Endothelial cell (in vitro differentiated cells): ENCODE measurements at regions not wholly inside any gene's neighbourhood (a gene's known extent, or its start where the extent isn't known, plus 50 kb on each side); places are given as distances from the start of the nearest gene placed in this dataset.

Experiments used
- DNase-seq: peaks from one replicate; pipeline ENCODE4 v3.0.0; 2021; ENCODE audit warnings: low spot score
- H3K27ac Mint-ChIP-seq: one replicate; pipeline ENCODE4 v1.8.0; 2021; ENCODE audit warnings: mixed read lengths, inconsistent platforms; ENCODE audit not compliant: unreplicated experiment
- H3K27me3 Mint-ChIP-seq: one replicate; pipeline ENCODE4 v1.8.0; 2021; ENCODE audit warnings: mild to moderate bottlenecking, moderate library complexity, mixed read lengths, inconsistent platforms; ENCODE audit not compliant: unreplicated experiment
- H3K36me3 Mint-ChIP-seq: one replicate; pipeline ENCODE4 v1.8.0; 2021; ENCODE audit warnings: mild to moderate bottlenecking, low read depth, mixed read lengths, inconsistent platforms; ENCODE audit not compliant: unreplicated experiment
- H3K4me1 Mint-ChIP-seq: one replicate; pipeline ENCODE4 v1.8.0; 2021; ENCODE audit warnings: mild to moderate bottlenecking, mixed read lengths, inconsistent platforms; ENCODE audit not compliant: unreplicated experiment
- H3K4me3 Mint-ChIP-seq: one replicate; pipeline ENCODE4 v1.8.0; 2021; ENCODE audit warnings: mild to moderate bottlenecking, mixed read lengths, inconsistent platforms; ENCODE audit not compliant: unreplicated experiment
- H3K9me3 Mint-ChIP-seq: one replicate; pipeline ENCODE4 v1.8.0; 2021; ENCODE audit warnings: mixed read lengths, inconsistent platforms; ENCODE audit not compliant: unreplicated experiment
- CTCF ChIP-seq: fragments of 200-600 bp; sonication (generic); IDR thresholded peaks from one replicate; pipeline ENCODE4 v1.5.0; 2021; ENCODE audit warnings: antibody characterized with exemption; ENCODE audit not compliant: unreplicated experiment

GRCh38 chr6:112651239-112651638 lies 304.1 kb downstream of the RFPL4B start:
- Mint-ChIP-seq H3K36me3 (no peaks in the 10 kb centered on the region), H3K4me1 (no peaks in the 10 kb centered on the region)

GRCh38 chr6:112659912-112660311 lies 312.8 kb downstream of the RFPL4B start:
- no peak for DNase-seq
- no peak for TF ChIP-seq CTCF
- Mint-ChIP-seq H3K36me3 (no peaks in the 10 kb centered on the region), H3K27ac (no peak overlapping the region), H3K4me3 (no peak overlapping the region), H3K4me1 (no peaks in the 10 kb centered on the region), H3K9me3 (no peaks in the 10 kb centered on the region), H3K27me3 (peaks cover 2% of the 10 kb centered on the region)

More at GRCh38 chr6:112651239-112651638, 304.1 kb downstream of the RFPL4B start:
- no peak overlapping the region for H3K27ac Mint-ChIP-seq
- H3K4me3 Mint-ChIP-seq: no peak overlapping the region
- no peak for DNase-seq
- H3K9me3 Mint-ChIP-seq: no peaks in the 10 kb centered on the region
- no peaks in the 10 kb centered on the region for H3K27me3 Mint-ChIP-seq
- no peak for TF ChIP-seq CTCF

DNA sequence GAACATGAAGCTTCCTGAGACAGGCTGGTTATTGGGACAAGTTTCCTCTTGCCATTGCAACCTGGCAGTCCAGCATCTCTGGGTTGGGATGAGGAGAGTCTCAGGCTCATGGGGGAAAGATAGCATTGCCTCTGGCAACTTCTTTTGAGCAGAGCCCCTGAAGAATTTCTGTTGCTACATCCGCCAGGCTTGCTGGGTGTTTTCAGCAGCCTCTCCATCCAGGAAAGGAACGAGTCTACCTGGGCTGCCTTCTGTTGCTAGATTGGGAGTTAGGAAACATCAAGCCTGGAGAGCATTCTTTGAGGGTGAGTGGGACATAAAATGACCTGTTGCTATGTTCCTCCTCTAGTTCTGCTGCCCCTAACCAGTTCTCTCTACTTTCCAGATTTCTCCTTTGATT lies 313.5 kb downstream of the RFPL4B start:
- no peak for TF ChIP-seq CTCF
- no peak overlapping the region for H3K4me3 Mint-ChIP-seq
- no peaks in the 10 kb centered on the region for H3K36me3 Mint-ChIP-seq
- DNase-seq: no peak
- no peaks in the 10 kb centered on the region for H3K4me1 Mint-ChIP-seq
- H3K9me3 Mint-ChIP-seq: no peaks in the 10 kb centered on the region
- H3K27ac Mint-ChIP-seq: no peak overlapping the region
- H3K27me3 Mint-ChIP-seq: peaks cover 4% of the 10 kb centered on the region

- Mint-ChIP-seq H3K27me3 (peaks cover 4% of the 10 kb centered on the region), H3K4me3 (no peak overlapping the region), H3K4me1 (no peaks in the 10 kb centered on the region), H3K27ac (no peak overlapping the region), H3K9me3 (no peaks in the 10 kb centered on the region), H3K36me3 (no peaks in the 10 kb centered on the region)
- DNase-seq: no peak
- no peak for TF ChIP-seq CTCF
These were observed 316.6 kb downstream of the RFPL4B start for GRCh38 chr6:112663698-112664097.

- H3K36me3 Mint-ChIP-seq: no peaks in the 10 kb centered on the region
- no peak for TF ChIP-seq CTCF
- no peak overlapping the region for H3K4me3 Mint-ChIP-seq
- H3K4me1 Mint-ChIP-seq: no peaks in the 10 kb centered on the region
- DNase-seq: no peak
- H3K27ac Mint-ChIP-seq: no peak overlapping the region
- H3K27me3 Mint-ChIP-seq: peaks cover 4% of the 10 kb centered on the region
- H3K9me3 Mint-ChIP-seq: no peaks in the 10 kb centered on the region
These were observed 318.0 kb downstream of the RFPL4B start for GRCh38 chr6:112665114-112665513.
